Neutrophil (primary cell): ENCODE measurements at regions not wholly inside any gene's neighbourhood (a gene's known extent, or its start where the extent isn't known, plus 50 kb on each side); places are given as distances from the start of the nearest gene placed in this dataset.

ENCODE experiments used
- H3K27ac ChIP-seq: fragments of 200-600 bp; sonication (generic); 2 replicates; pipeline ENCODE4 v1.5.1; 2016; ENCODE audit warnings: mild to moderate bottlenecking, moderate library complexity
- H3K27me3 ChIP-seq: fragments of 200-600 bp; sonication (generic); 2 replicates; pipeline ENCODE4 v1.6.0; 2016; ENCODE audit warnings: mild to moderate bottlenecking
- H3K36me3 ChIP-seq: fragments of 200-600 bp; sonication (generic); 2 replicates; pipeline ENCODE4 v1.5.1; 2017
- H3K4me1 ChIP-seq, 2 experiments: fragments of 200-600 bp in 1 of 2; sonication (generic) in 1 of 2; 1 replicate in 1 of 2; 2 replicates in 1 of 2; pipeline versions ENCODE4 v1.5.1 to v1.6.1; 2013 to 2016; ENCODE audit warnings: low read depth in 1 of 2, low read length in 1 of 2, mild to moderate bottlenecking in 1 of 2, moderate library complexity in 1 of 2; ENCODE audit not compliant: control insufficient read depth in 1 of 2, insufficient read depth in 1 of 2
- H3K4me3 ChIP-seq, 2 experiments: fragments of 200-600 bp in 1 of 2; sonication (generic) in 1 of 2; 1 replicate in 1 of 2; 2 replicates in 1 of 2; pipeline ENCODE4 v1.5.1; 2013 to 2016; ENCODE audit warnings: low read depth in 1 of 2, low read length in 1 of 2, mild to moderate bottlenecking in 1 of 2, moderate library complexity in 1 of 2
- H3K9me3 ChIP-seq: fragments of 200-600 bp; sonication (generic); 2 replicates; pipeline ENCODE4 v1.5.1; 2016
- CTCF ChIP-seq: fragments of 200-600 bp; sonication (generic); IDR thresholded peaks from 2 replicates; pipeline ENCODE4 v1.5.1; 2016; ENCODE audit warnings: antibody characterized with exemption

DNA sequence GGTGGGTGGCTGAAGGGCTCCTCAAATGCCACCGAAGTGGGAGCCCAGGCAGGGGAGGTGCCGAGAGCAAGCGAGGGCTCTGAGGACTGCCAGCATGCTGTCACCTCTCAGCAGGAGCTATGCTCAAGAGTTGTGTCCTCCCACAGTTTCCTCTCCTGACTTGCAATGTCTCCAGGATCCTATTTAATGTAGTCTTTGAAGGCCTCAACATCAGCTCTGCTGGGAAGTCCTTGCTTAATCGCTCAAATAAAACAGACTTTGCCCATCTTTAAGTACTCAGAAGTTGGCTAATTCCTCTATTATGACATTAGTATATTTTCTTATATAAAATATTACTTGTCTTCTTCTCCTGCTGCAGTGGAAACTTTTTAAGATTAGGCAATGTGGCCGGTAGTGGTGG lies 154.2 kb upstream of the NRIP1 start:
- Histone ChIP-seq H3K9me3 (no peaks in the 10 kb centered on the region), H3K27ac (no peak overlapping the region), H3K4me3 (no peak overlapping the region), H3K36me3 (no peaks in the 10 kb centered on the region), H3K4me1 (peaks cover 9 to 24% of the 10 kb centered on the region in 2 experiments), H3K27me3 (no peaks in the 10 kb centered on the region)
- no peak for TF ChIP-seq CTCF

DNA sequence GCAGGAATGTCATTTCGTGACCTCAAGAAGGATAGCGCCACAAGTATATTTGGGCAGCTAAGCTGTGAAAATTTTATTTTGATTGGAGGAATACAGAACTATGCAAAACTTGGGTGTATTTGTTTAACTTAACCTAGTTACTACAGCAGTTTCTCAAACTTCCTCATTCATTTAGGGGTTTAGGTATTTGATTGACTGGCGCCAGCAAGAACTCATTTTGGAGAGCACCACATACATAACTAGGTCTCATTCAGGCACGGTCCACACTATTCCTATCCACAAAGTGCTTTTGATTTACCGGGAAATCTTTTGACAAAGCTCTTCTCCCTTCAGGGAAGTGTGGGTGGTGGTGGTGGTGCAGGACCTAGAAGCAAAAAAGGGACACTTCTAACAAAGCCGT lies 155.1 kb upstream of the NRIP1 start:
- Histone ChIP-seq H3K27ac (no peak overlapping the region), H3K9me3 (no peaks in the 10 kb centered on the region), H3K36me3 (no peaks in the 10 kb centered on the region), H3K4me1 (peaks cover 9 to 24% of the 10 kb centered on the region in 2 experiments), H3K27me3 (no peaks in the 10 kb centered on the region), H3K4me3 (no peak overlapping the region)
- no peak for TF ChIP-seq CTCF

DNA sequence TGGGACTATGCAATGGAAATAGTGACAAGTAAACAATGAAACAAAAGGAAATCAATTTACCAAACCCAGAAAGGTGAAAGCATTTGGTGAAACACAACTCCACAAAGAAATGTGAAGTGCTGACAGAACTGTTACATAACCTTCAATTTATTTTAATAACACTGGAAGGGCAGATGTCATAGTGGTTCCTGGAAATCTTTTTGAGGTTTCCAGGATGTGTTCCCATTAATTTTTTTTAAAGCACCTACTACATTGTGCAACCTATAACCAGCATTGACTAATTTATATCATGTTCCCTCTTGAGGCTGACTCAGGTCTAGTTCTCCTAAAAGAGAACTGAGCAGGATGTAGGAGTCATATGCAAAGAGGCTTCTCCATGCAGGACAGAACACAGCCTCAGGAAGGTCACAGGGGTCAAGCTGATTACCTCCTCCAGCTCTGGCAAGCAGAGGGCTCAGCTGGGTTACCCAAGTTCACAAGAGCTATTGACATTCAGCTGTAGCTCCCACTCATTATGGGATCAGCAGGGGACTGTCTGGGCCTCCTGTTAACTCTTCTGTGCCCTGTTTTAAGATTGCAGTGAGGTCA lies 157.1 kb upstream of the NRIP1 start:
- H3K9me3 ChIP-seq: no peaks in the 10 kb centered on the region
- TF ChIP-seq CTCF: no peak
- no peaks in the 10 kb centered on the region for H3K36me3 ChIP-seq
- H3K4me3 ChIP-seq: no peak overlapping the region
- H3K27ac ChIP-seq: no peak overlapping the region
- peaks cover 9 to 24% of the 10 kb centered on the region in 2 experiments for H3K4me1 ChIP-seq
- no peaks in the 10 kb centered on the region for H3K27me3 ChIP-seq

GRCh38 chr21:15222707-15223106 lies 157.9 kb upstream of the NRIP1 start:
- no peak overlapping the region for H3K4me3 ChIP-seq
- H3K27me3 ChIP-seq: no peaks in the 10 kb centered on the region
- no peaks in the 10 kb centered on the region for H3K9me3 ChIP-seq
- no peak for TF ChIP-seq CTCF
- H3K27ac ChIP-seq: no peak overlapping the region
- peaks cover 9 to 24% of the 10 kb centered on the region in 2 experiments for H3K4me1 ChIP-seq
- no peaks in the 10 kb centered on the region for H3K36me3 ChIP-seq

DNA sequence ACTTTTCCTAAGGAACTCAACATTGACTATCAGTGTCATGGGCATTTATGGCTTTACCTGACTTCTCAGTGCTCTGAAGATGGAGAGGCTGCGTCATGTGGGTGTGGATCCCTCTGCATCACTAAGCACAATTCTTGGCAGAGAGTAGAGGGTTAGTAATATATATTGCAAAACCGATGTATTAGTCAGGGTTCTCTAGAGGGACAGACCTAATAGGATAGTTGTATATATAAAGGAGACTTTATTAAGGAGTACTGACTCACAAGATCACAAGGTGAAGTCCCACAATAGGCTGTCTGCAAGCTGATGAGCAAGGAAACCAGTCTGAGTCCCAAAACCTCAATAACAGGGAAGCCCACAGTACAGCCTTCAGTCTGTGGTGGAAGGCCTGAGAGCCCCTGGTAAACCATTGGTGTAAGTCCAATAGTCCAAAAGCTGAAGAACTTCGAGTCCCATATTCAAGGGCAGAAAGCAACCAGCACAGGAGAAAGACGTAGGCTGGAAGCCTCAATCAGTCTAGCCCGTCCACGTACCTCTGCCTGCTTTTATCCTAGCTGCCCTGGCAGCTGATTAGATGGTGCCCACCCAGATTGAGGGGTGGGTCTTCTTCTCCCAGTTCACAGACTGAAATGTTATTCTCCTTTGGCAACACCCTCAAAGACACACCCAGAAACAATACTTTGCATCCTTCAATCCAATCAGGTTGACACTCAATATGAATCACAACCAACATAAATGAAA lies 159.7 kb upstream of the NRIP1 start:
- Histone ChIP-seq H3K36me3 (no peaks in the 10 kb centered on the region), H3K27me3 (no peaks in the 10 kb centered on the region), H3K27ac (no peak overlapping the region), H3K9me3 (no peaks in the 10 kb centered on the region), H3K4me3 (no peak overlapping the region), H3K4me1 (peaks cover 9 to 24% of the 10 kb centered on the region in 2 experiments)
- TF ChIP-seq CTCF: no peak
